Left lung (tissue), 4 donors: ENCODE measurements at regions not wholly inside any gene's neighbourhood (a gene's known extent, or its start where the extent isn't known, plus 50 kb on each side); places are given as distances from the start of the nearest gene placed in this dataset.

Source experiments
- ATAC-seq: fragments of 200-7000 bp; cut with Tn5 transposase; one replicate; pipeline ENCODE4 v1.9.1; 2020; ENCODE audit warnings: moderate library complexity
- DNase-seq, 4 donors: peaks; one replicate each; pipeline ENCODE4 v3.0.0-alpha.2; 2013 to 2020
- H3K27ac ChIP-seq, 2 donors: fragments of 200-600 bp; sonication (generic) in 1 of 2; one replicate each; pipeline versions ENCODE4 v1.5.0 to v1.8.0; 2020 to 2021
- H3K27me3 ChIP-seq, 2 donors: fragments of 200-600 bp; sonication (generic) in 1 of 2; one replicate each; pipeline versions ENCODE4 v1.5.0 to v1.8.0; 2020 to 2021
- H3K36me3 ChIP-seq, 2 donors: fragments of 200-600 bp; sonication (generic) in 1 of 2; one replicate each; pipeline versions ENCODE4 v1.5.0 to v1.8.0; 2020 to 2021
- H3K4me1 ChIP-seq, 2 donors: fragments of 200-600 bp; one replicate each; pipeline ENCODE4 v1.8.0; 2021
- H3K4me3 ChIP-seq, 2 donors: fragments of 200-600 bp; sonication (generic) in 1 of 2; one replicate each; pipeline versions ENCODE4 v1.5.0 to v1.8.0; 2020 to 2021; ENCODE audit warnings: mild to moderate bottlenecking in 1 of 2
- H3K9me3 ChIP-seq, 2 donors: fragments of 200-600 bp; sonication (generic) in 1 of 2; one replicate each; pipeline versions ENCODE4 v1.5.0 to v1.8.0; 2020 to 2021
- CTCF ChIP-seq, 2 donors: fragments of 200-600 bp; sonication (generic) in 1 of 2; IDR thresholded peaks; one replicate each; pipeline versions ENCODE4 v1.5.0 to v1.8.0; 2021; ENCODE audit warnings: antibody characterized with exemption in 2 of 2
- intact Hi-C, 2 donors: fragments of 100-400 bp; cut with DNase I; formaldehyde crosslinking; loops; one replicate each; pipeline versions ENCODE4 v1.11.2 to v1.14.2; 2022
- donor health status: DM: no; HTN: yes; CAD: no.
- donor health status: DM: no; HTN: no; CAD: no.

DNA sequence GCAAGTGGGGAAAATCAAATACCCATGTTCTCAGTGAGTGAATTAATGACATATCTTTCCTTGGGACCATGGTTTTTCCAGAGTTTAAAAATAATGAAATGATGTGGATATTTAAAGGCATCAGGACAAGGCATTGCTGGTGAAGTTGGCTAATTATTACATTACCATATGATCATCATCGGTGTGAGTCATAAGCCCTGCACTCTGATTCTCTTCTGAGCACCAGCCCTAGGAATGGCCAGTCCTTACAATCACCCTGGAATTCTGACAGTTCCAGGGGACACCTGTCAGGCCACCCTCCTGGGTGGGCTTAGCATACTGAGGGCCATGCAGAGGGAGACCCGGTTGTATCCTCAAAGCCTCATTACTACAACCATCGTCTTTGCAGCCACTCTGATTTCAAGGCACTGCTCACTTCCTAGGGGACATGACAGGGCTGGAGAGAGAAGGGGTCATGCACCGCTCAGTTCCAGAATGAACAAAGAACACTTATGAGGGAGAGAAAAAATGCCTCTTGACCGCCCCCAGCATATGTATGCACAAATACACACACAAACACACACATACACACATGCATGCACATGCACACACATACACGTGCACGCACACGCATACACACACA is 365.0 kb downstream of the MIAT start:
- TF ChIP-seq CTCF (IDR thresholded peaks at IDR 0.05), result no peak
- ATAC-seq (no peak), DNase-seq (no peak)
- Histone ChIP-seq H3K9me3 (no peaks in the 10 kb centered on the region), H3K4me3 (no peak overlapping the region), H3K27me3 (peaks cover 0 to 25% of the 10 kb centered on the region in 2 donors), H3K36me3 (no peaks in the 10 kb centered on the region), H3K27ac (no peak overlapping the region), H3K4me1 (no peaks in the 10 kb centered on the region)
- intact Hi-C loops, result loop anchor here in 1 of 2 donors (10.0 kb wide), 1 partner anchor 62 kb away; no protein-coding TSS in a partner anchor

GRCh38 chr22:27022896-27023361 is 365.5 kb downstream of the MIAT start:
- Histone ChIP-seq H3K4me3 (no peak overlapping the region), H3K36me3 (no peaks in the 10 kb centered on the region), H3K4me1 (no peaks in the 10 kb centered on the region), H3K27me3 (peaks cover 0 to 20% of the 10 kb centered on the region in 2 donors), H3K9me3 (no peaks in the 10 kb centered on the region), H3K27ac (no peak overlapping the region)
- intact Hi-C loops, result loop anchor here in 1 of 2 donors (10.0 kb wide), 1 partner anchor 62 kb away; no protein-coding TSS in a partner anchor
- TF ChIP-seq CTCF (IDR thresholded peaks at IDR 0.05), result no peak
- no peak for DNase-seq
- no peak for ATAC-seq

- Histone ChIP-seq H3K9me3 (no peaks in the 10 kb centered on the region), H3K4me1 (no peaks in the 10 kb centered on the region), H3K27ac (no peak overlapping the region), H3K4me3 (no peak overlapping the region), H3K27me3 (peaks cover 0 to 19% of the 10 kb centered on the region in 2 donors), H3K36me3 (no peaks in the 10 kb centered on the region)
- DNase-seq, result no peak
- no peak for TF ChIP-seq CTCF (IDR thresholded peaks at IDR 0.05)
- no peak for ATAC-seq
- intact Hi-C loops, result loop anchor here in 1 of 2 donors (10.0 kb wide), 1 partner anchor 61 kb away; no protein-coding TSS in a partner anchor
Observed at GRCh38 chr22:27023591-27023990, 366.2 kb downstream of the MIAT start.

DNA sequence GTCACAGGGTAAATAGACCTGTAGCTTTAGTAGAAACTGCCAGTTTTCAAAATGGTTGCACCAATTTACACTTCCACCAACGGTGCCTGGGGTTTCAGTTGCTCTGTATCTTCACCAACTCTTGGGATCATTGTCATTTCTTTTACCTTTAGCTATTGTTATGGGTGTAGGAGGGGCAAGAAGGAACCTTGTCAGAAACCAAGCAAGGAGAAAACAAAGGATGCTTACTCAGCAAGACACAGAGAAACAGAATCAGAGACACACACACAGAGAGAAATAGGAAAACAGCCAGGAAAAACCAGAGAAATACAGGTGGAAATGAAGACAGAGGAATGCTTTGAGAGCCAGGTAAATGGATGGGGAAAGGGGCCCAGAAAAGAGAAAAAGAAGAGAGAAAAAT is 367.6 kb downstream of the MIAT start:
- no peak for DNase-seq
- no peak overlapping the region for H3K27ac ChIP-seq
- H3K9me3 ChIP-seq, result no peaks in the 10 kb centered on the region
- H3K27me3 ChIP-seq, result peaks cover 0 to 21% of the 10 kb centered on the region in 2 donors
- no peak for ATAC-seq
- H3K4me1 ChIP-seq, result no peaks in the 10 kb centered on the region
- intact Hi-C loops, result loop anchor here in 1 of 2 donors (10.0 kb wide), 1 partner anchor 60 kb away; no protein-coding TSS in a partner anchor
- H3K36me3 ChIP-seq, result no peaks in the 10 kb centered on the region
- no peak overlapping the region for H3K4me3 ChIP-seq
- no peak for TF ChIP-seq CTCF (IDR thresholded peaks at IDR 0.05)

- DNase-seq, result no peak
- Histone ChIP-seq H3K4me3 (no peak overlapping the region), H3K9me3 (no peaks in the 10 kb centered on the region), H3K27ac (no peak overlapping the region), H3K27me3 (peaks cover 0 to 31% of the 10 kb centered on the region in 2 donors), H3K36me3 (no peaks in the 10 kb centered on the region), H3K4me1 (no peaks in the 10 kb centered on the region)
- intact Hi-C loops, result loop anchor here in 1 of 2 donors (10.0 kb wide), 1 partner anchor 57 kb away; no protein-coding TSS in a partner anchor
- ATAC-seq, result no peak
- no peak for TF ChIP-seq CTCF (IDR thresholded peaks at IDR 0.05)
Observed at GRCh38 chr22:27028093-27028492, 370.7 kb downstream of the MIAT start.
